ENCODE measurements at regions not wholly inside any gene's neighbourhood (a gene's known extent, or its start where the extent isn't known, plus 50 kb on each side); places are given as distances from the start of the nearest gene placed in this dataset.

GRCh38 chr4:38606587-38606905 lies 57.5 kb upstream of the KLF3 start:
- H3K4me2 ChIP-seq (ENCODE audit: low read length) = no peak overlapping the region
- no peak overlapping the region for H3K27ac ChIP-seq (ENCODE audit: low read depth, low read length, poor library complexity, severe bottlenecking)
- no peak overlapping the region for H2AFZ ChIP-seq (ENCODE audit: low read length)
- H3K79me2 ChIP-seq (ENCODE audit: insufficient read depth, low read length) = no peaks in the 10 kb centered on the region
- H3K9ac ChIP-seq (ENCODE audit: low read length) = no peak overlapping the region
- no peaks in the 10 kb centered on the region for H3K4me1 ChIP-seq (ENCODE audit: insufficient read depth, low read length, severe bottlenecking)
- no peaks in the 10 kb centered on the region for H3K9me3 ChIP-seq (ENCODE audit: low read length)
- no peak overlapping the region for H3K4me3 ChIP-seq (ENCODE audit: low read depth, low read length, poor library complexity, severe bottlenecking)
- H3K9me2 ChIP-seq (ENCODE audit: low read depth, low read length) = no peaks in the 10 kb centered on the region
- TF ChIP-seq CTCF (IDR thresholded peaks at IDR 0.05; ENCODE audit: low read length) (no peak), EZH2 (IDR thresholded peaks at IDR 0.05; ENCODE audit: borderline replicate concordance, low read length) (no peak)
- H4K20me1 ChIP-seq (ENCODE audit: insufficient read depth, low read length) = no peaks in the 10 kb centered on the region
- H3F3A ChIP-seq (ENCODE audit: insufficient read depth, low read length) = no peaks in the 10 kb centered on the region
- no peaks in the 10 kb centered on the region for H3K36me3 ChIP-seq (ENCODE audit: insufficient read depth, low read length)
- H3K27me3 ChIP-seq (ENCODE audit: insufficient read depth, low read length) = no peaks in the 10 kb centered on the region

GRCh38 chr4:38609614-38610013 lies 54.4 kb upstream of the KLF3 start:
- Histone ChIP-seq H3K9me3 (ENCODE audit: low read length) (no peaks in the 10 kb centered on the region), H3K27ac (ENCODE audit: low read depth, low read length, poor library complexity, severe bottlenecking) (no peak overlapping the region), H3K9me2 (ENCODE audit: low read depth, low read length) (no peaks in the 10 kb centered on the region), H3K4me3 (ENCODE audit: low read depth, low read length, poor library complexity, severe bottlenecking) (no peak overlapping the region), H3F3A (ENCODE audit: insufficient read depth, low read length) (no peaks in the 10 kb centered on the region), H3K9ac (ENCODE audit: low read length) (no peak overlapping the region), H3K4me1 (ENCODE audit: insufficient read depth, low read length, severe bottlenecking) (no peaks in the 10 kb centered on the region), H3K27me3 (ENCODE audit: insufficient read depth, low read length) (no peaks in the 10 kb centered on the region), H4K20me1 (ENCODE audit: insufficient read depth, low read length) (no peaks in the 10 kb centered on the region), H3K79me2 (ENCODE audit: insufficient read depth, low read length) (no peaks in the 10 kb centered on the region), H3K4me2 (ENCODE audit: low read length) (no peak overlapping the region), H2AFZ (ENCODE audit: low read length) (no peak overlapping the region), H3K36me3 (ENCODE audit: insufficient read depth, low read length) (no peaks in the 10 kb centered on the region)
- TF ChIP-seq EZH2 (IDR thresholded peaks at IDR 0.05; ENCODE audit: borderline replicate concordance, low read length) = no peak
- no peak for TF ChIP-seq CTCF (IDR thresholded peaks at IDR 0.05; ENCODE audit: low read length)

GRCh38 chr4:38610521-38610920 lies 53.5 kb upstream of the KLF3 start:
- TF ChIP-seq CTCF (IDR thresholded peaks at IDR 0.05; ENCODE audit: low read length) (no peak), EZH2 (IDR thresholded peaks at IDR 0.05; ENCODE audit: borderline replicate concordance, low read length) (no peak)
- Histone ChIP-seq H2AFZ (ENCODE audit: low read length) (no peak overlapping the region), H3K36me3 (ENCODE audit: insufficient read depth, low read length) (no peaks in the 10 kb centered on the region)

More at GRCh38 chr4:38610521-38610920, 53.5 kb upstream of the KLF3 start:
- Histone ChIP-seq H3F3A (ENCODE audit: insufficient read depth, low read length) (no peaks in the 10 kb centered on the region), H3K4me2 (ENCODE audit: low read length) (no peak overlapping the region), H3K9me2 (ENCODE audit: low read depth, low read length) (no peaks in the 10 kb centered on the region), H4K20me1 (ENCODE audit: insufficient read depth, low read length) (no peaks in the 10 kb centered on the region), H3K9ac (ENCODE audit: low read length) (no peak overlapping the region), H3K9me3 (ENCODE audit: low read length) (no peaks in the 10 kb centered on the region), H3K79me2 (ENCODE audit: insufficient read depth, low read length) (no peaks in the 10 kb centered on the region), H3K4me3 (ENCODE audit: low read depth, low read length, poor library complexity, severe bottlenecking) (no peak overlapping the region), H3K4me1 (ENCODE audit: insufficient read depth, low read length, severe bottlenecking) (no peaks in the 10 kb centered on the region), H3K27ac (ENCODE audit: low read depth, low read length, poor library complexity, severe bottlenecking) (no peak overlapping the region), H3K27me3 (ENCODE audit: insufficient read depth, low read length) (no peaks in the 10 kb centered on the region)

Measured in OCI-LY1 (cell line).